GM12892 (cell line): ENCODE measurements at regions not wholly inside any gene's neighbourhood (a gene's known extent, or its start where the extent isn't known, plus 50 kb on each side); places are given as distances from the start of the nearest gene placed in this dataset.

Source experiments
- DNase-seq: peaks from one replicate; pipeline ENCODE4 v3.0.0; 2011; ENCODE audit not compliant: insufficient read length
- FAIRE-seq: peaks from 2 replicates; lab custom pipeline; 2011; peaks lifted over from hg19 to GRCh38; lab: Jason Lieb, UNC
- POLR2A ChIP-seq: IDR thresholded peaks from 2 replicates; pipeline ENCODE4 v1.6.1; 2011; ENCODE audit warnings: low read depth, low read length, control low read depth
- POLR2AphosphoS5 ChIP-seq: IDR thresholded peaks from 2 replicates; pipeline ENCODE4 v1.6.1; 2011; ENCODE audit warnings: low read depth, low read length, control low read depth
- TAF1 ChIP-seq: IDR thresholded peaks from 2 replicates; pipeline ENCODE4 v1.6.1; 2011; ENCODE audit warnings: low read depth, mild to moderate bottlenecking, control low read depth, low read length, borderline replicate concordance

- TF ChIP-seq TAF1 = no peak
- no peak for TF ChIP-seq POLR2AphosphoS5
- no peak for TF ChIP-seq POLR2A
- DNase-seq (no peak), FAIRE-seq (no peak)
Observed at GRCh38 chr11:134625631-134626030, 213.6 kb upstream of the B3GAT1 start.

- TF ChIP-seq POLR2A (no peak), TAF1 (no peak), POLR2AphosphoS5 (no peak)
Observed at GRCh38 chr11:134625151-134625550, 213.1 kb upstream of the B3GAT1 start.

GRCh38 chr11:134624166-134624920 is 212.3 kb upstream of the B3GAT1 start:
- DNase-seq (no peak), FAIRE-seq (no peak)
- TF ChIP-seq TAF1 = no peak
- TF ChIP-seq POLR2AphosphoS5 = no peak
- TF ChIP-seq POLR2A = no peak

More at GRCh38 chr11:134625151-134625550, 213.1 kb upstream of the B3GAT1 start:
- FAIRE-seq = no peak
- no peak for DNase-seq

DNA sequence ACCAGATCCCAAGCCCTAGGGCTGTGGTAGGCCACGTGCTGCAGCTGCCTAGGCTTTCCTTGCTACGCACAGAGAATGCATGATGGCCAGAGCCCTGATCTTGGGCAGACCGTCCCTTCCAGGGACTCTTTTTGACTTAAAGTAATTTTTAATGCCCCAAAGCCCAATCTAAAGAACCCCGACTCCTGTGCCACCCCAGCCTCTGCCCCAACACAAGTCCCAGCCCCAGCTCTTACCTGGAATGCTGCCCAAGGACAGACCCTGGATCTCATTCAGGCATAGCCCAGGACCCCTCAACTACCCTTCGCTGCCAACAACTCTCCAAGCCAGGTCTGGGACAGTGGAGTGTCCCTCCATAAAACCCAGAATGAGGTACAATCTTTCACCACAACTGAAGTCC is 211.7 kb upstream of the B3GAT1 start:
- FAIRE-seq = no peak
- TF ChIP-seq POLR2A (no peak), TAF1 (no peak), POLR2AphosphoS5 (no peak)
- DNase-seq = no peak

DNA sequence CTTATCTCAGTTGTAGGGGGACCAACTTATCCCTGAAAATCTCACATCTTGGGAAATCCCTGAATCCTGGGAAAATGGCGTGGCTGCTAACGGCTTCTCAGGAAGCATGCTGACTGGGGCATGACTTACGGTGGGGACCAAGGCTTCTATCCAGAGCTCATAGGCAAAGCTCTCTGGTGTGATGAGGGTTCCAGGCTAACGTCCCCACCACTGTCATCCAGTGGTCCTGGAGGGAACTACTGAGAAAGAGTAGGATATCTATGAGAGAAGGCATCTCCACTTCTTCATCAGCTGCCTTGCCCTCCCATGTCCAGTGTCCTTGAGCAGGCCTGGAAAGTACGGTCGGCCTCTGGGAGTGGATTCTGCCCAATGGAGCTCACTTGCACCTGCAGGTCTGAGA is 210.4 kb upstream of the B3GAT1 start:
- no peak for FAIRE-seq
- no peak for DNase-seq

DNA sequence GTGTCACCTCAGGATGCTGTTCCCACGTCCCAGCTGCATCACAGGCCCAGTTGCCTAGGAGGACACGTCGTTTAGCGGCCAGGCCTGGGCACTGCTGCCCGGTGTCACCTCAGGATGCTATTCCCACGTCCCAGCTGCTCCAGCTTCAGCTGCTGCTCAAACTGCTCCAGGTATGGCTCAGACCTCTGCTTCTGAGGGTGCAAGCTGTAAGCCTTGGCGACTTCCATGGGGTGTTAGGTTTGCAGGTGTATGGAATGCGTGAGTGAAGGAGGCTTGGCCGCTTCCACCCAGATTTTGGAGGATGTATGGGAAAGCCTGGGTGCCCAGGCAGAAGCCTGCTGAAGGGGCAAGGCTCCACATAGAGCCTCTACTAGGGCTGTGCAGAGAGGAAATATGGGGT is 205.3 kb upstream of the B3GAT1 start:
- FAIRE-seq = no peak

More for the DNA sequence above, 210.4 kb upstream of the B3GAT1 start:
- TF ChIP-seq POLR2A (no peak), TAF1 (no peak), POLR2AphosphoS5 (no peak)

DNA sequence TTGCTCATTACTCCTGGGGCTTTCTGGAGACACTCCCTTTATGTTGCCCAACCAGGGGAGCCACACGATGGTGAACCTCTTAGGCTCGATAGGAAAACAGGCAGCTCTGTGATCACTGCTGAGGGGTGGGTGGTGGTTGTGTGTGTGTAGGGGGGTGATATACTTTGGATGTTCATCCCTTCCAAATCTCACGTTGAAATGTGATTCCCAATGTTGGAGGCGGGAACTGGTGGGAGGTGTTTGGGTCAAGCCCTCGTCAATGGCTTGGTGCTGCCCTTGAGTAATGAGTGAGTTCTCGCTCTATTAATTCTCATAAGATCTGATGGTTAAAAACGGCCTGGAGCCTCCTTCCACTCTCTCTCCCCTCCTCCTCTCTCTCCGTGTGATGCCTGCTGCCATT is 204.0 kb upstream of the B3GAT1 start:
- DNase-seq (no peak), FAIRE-seq (no peak)
- TF ChIP-seq TAF1 = no peak
- TF ChIP-seq POLR2AphosphoS5 = no peak

More for the DNA sequence above, 205.3 kb upstream of the B3GAT1 start:
- TF ChIP-seq POLR2A = no peak
- TF ChIP-seq TAF1 = no peak
- no peak for TF ChIP-seq POLR2AphosphoS5
- no peak for DNase-seq

GRCh38 chr11:134615041-134615615 is 203.1 kb upstream of the B3GAT1 start:
- no peak for DNase-seq
- no peak for TF ChIP-seq TAF1
- TF ChIP-seq POLR2A = no peak
- no peak for TF ChIP-seq POLR2AphosphoS5
- FAIRE-seq = no peak

DNA sequence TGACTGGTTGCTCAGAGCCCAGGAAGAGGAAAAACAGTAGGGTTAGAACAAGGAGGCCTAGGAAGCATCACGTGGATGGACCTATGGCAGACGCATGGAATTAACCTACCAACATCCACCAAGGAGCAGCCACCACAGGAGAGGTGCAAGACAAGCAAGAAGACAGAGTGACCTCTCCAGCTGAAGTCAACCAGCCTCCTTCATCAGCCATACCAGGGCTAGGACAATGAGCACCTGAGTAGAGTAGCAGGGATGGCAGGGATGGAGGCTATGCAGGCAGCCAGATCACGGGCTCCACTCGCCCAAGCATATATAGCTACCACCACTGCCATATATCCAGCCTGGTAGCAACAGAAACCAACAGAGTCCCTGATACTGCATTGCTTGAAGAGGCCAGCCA is 202.1 kb upstream of the B3GAT1 start:
- TF ChIP-seq POLR2A (no peak), POLR2AphosphoS5 (no peak), TAF1 (no peak)
- FAIRE-seq (no peak), DNase-seq (no peak)

DNA sequence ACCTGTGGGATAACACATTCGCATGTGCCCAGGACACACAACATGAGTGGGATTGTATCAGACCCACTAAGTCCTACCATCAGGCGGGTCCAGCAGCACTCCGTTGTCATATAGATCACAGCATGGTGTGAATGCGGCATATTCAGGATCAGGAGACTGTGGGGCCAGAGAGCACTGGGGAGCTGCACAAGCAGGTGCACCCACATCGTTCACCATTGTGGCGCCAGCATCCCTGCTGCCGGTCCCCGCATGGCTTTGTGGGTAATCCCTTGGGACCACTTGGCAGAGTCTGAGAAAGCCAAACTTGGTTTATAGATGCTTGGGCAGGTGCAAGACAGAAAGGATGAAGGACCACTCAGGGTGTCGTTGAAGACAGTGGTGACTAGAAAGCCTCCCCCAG is 201.6 kb upstream of the B3GAT1 start:
- FAIRE-seq = no peak
- DNase-seq = no peak
- no peak for TF ChIP-seq TAF1
- no peak for TF ChIP-seq POLR2A
- TF ChIP-seq POLR2AphosphoS5 = no peak

- TF ChIP-seq TAF1 = no peak
- no peak for TF ChIP-seq POLR2AphosphoS5
- no peak for TF ChIP-seq POLR2A
- DNase-seq (no peak), FAIRE-seq (no peak)
Observed at GRCh38 chr11:134612140-134613030, 200.3 kb upstream of the B3GAT1 start.

DNA sequence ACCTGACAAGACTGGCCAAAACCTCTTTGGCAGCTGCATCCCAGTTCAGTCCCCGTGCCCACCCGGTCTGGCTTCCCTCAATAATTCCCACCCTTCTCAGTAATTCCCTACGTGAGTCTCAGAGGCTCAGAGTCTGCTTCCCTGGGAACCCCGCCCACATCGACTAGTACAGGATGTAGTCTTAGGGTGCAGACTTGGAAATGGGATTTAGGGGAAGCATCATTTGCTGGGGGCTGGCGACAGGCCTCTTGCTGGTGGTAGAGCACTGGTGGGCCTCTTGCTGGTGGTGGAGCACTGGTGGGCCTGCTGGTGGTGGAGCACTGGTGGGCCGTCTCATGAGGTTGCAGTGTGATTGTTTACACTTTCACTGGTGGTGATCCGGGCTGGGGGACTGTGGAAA is 199.5 kb upstream of the B3GAT1 start:
- DNase-seq (no peak), FAIRE-seq (no peak)
- TF ChIP-seq POLR2AphosphoS5 (no peak), TAF1 (no peak)
